ACHN (cell line): ENCODE measurements at regions not wholly inside any gene's neighbourhood (a gene's known extent, or its start where the extent isn't known, plus 50 kb on each side); places are given as distances from the start of the nearest gene placed in this dataset.

Experiments used
- DNase-seq: peaks from one replicate; pipeline ENCODE4 v3.0.0-alpha.2; 2015
- in situ Hi-C: cut with HindIII; loops from 2 replicates; pipeline ENCODE4 v1.10.0; 2017; ENCODE audit warnings: low sequenced_read_pairs, low pct_ligation_motif_present, low pct_unique_long_range_greater_than_20kb

GRCh38 chr2:2743164-2743571, 412.1 kb upstream of the MYT1L start:
- in situ Hi-C loops, result no loop called here
- no peak for DNase-seq

GRCh38 chr2:2742726-2743125, 411.7 kb upstream of the MYT1L start:
- DNase-seq, result no peak
- in situ Hi-C loops, result no loop called here

- in situ Hi-C loops, result no loop called here
- no peak for DNase-seq
Measured at GRCh38 chr2:2740238-2740775, 409.2 kb upstream of the MYT1L start.

- DNase-seq, result no peak
- in situ Hi-C loops, result no loop called here
Measured at GRCh38 chr2:2739231-2739795, 408.2 kb upstream of the MYT1L start.

GRCh38 chr2:2738684-2739083, 407.6 kb upstream of the MYT1L start:
- in situ Hi-C loops, result no loop called here
- no peak for DNase-seq

GRCh38 chr2:2738276-2738675, 407.2 kb upstream of the MYT1L start:
- no peak for DNase-seq
- in situ Hi-C loops, result no loop called here

- in situ Hi-C loops, result no loop called here
- no peak for DNase-seq
Measured at GRCh38 chr2:2735041-2735440, 404.0 kb upstream of the MYT1L start.

GRCh38 chr2:2734308-2734707, 403.2 kb upstream of the MYT1L start:
- in situ Hi-C loops, result no loop called here
- DNase-seq, result no peak

- in situ Hi-C loops, result no loop called here
- no peak for DNase-seq
Measured at GRCh38 chr2:2733818-2734217, 402.7 kb upstream of the MYT1L start.

- DNase-seq, result no peak
- in situ Hi-C loops, result no loop called here
Measured at GRCh38 chr2:2732331-2733119, 401.4 kb upstream of the MYT1L start.

- no peak for DNase-seq
- in situ Hi-C loops, result no loop called here
Measured at GRCh38 chr2:2731816-2732284, 400.8 kb upstream of the MYT1L start.

GRCh38 chr2:2731101-2731815, 400.2 kb upstream of the MYT1L start:
- no peak for DNase-seq
- in situ Hi-C loops, result no loop called here

GRCh38 chr2:2730301-2730833, 399.3 kb upstream of the MYT1L start:
- no peak for DNase-seq
- in situ Hi-C loops, result no loop called here

- no peak for DNase-seq
- in situ Hi-C loops, result no loop called here
Measured at GRCh38 chr2:2729246-2729645, 398.2 kb upstream of the MYT1L start.

GRCh38 chr2:2728635-2729034, 397.6 kb upstream of the MYT1L start:
- in situ Hi-C loops, result no loop called here
- DNase-seq, result no peak

- in situ Hi-C loops, result no loop called here
- no peak for DNase-seq
Measured at GRCh38 chr2:2727876-2728511, 396.9 kb upstream of the MYT1L start.

GRCh38 chr2:2726163-2726562, 395.1 kb upstream of the MYT1L start:
- no peak for DNase-seq
- in situ Hi-C loops, result no loop called here

GRCh38 chr2:2723064-2723463, 392.0 kb upstream of the MYT1L start:
- in situ Hi-C loops, result no loop called here
- no peak for DNase-seq
